CD4-positive, alpha-beta T cell treated with Interleukin-2 at 100 ng/mL for 4 hours (primary cell): ENCODE measurements at regions not wholly inside any gene's neighbourhood (a gene's known extent, or its start where the extent isn't known, plus 50 kb on each side); places are given as distances from the start of the nearest gene placed in this dataset.
"Not testable (repeated sequence)": the region's sequence is repeated elsewhere in the genome, so short reads cannot be mapped to it uniquely, and the experiment has no call there.

Experiments
- DNase-seq: peaks from one replicate; pipeline ENCODE4 v3.0.0-alpha.2; 2020; ENCODE audit warnings: low spot score

DNA sequence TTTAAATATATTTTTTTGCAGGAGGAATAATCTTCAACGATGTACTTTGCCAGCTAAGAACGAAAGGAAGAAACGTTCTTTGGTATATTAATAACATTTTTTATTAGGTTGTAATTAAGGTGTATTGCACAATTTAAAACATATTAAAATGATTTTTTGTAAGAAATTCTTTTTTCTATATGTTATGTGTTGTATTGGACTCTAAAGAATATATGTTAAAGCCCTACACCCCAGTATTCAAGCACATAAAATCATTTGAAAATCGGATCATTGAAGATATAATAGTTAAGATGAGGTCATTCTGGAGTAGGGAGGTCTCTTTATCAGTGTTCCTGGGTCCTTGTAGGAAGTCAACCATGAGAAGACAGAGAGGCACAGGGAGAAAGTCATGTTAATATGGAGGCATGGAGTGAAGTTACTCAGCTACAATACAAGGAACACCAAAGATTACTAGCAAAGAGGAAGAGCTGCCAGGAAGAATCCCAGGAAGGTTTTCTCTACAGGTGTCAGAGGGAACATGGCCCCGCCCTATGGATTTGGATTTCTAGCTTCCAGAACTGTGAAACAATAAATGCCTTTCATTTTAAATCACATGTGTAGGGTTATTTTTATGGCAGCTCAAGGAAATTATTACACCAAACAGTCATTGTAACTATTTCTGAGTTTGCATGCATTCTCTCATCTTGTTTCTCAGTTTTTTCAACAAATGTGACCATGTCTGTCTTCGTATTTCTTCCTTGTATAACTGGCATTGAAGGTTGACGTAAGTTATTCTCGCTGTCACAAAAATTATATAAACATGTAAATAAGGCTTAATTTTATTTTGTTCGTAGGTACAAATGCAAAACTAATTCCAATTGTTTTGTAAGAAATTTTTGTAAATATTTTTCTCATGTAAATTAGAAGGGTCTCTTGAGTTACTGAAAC lies 75.4 kb upstream of the VPREB1 start:
- no peak for DNase-seq

DNA sequence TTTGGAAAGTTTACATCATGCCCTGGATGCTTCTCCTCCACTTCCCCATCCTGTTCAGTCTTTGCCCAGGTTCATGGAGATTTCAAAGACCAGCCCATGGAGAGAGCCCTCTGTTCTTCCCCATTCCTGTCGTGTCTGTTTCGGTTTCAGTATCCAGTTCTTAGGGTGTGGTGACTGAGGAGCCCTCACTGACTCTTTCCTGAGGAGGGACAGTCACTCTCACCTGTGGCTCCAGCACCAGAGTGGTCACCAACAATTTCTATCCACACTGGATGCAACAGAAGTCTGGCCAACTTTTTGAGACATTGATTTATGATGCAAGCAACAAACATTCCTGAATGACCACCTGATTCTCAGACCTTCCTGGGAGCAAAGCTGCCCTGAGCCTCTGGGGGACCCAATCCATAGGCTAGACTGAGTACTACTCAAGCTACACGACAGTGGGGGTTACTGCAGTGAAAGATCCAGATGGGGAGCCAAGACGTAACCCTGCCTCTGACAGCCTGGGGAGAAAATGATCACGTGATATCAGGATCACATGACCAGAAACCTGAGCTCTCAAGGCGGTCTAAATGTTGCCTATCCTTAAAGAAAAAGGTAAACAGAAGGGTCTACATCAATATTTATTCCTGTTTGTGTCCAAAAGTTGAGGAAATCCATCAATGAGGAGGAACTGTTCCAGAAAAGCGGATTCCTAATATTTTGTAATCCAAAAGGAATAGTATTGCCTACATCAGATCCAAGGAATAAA lies 76.2 kb upstream of the VPREB1 start:
- peak; percentile 28 for DNase-seq

DNA sequence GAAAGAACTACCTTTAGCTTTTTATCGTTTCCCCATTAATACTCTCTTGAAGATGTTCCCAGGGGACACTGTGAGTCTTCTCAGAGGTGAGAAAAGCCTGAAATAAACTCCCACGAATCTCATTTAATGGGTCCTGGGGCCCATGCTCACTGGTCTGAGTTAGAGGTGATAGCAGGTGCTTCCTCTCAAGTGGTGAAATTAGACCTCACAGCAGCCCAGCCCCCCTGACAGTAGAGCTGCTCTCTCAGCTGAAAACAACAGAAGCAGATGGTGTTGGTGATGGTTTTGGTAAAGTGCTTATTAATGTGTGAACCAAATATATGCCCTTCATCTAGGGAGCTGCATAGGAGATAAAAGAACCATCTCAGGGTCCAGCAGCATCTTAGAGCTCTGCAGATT lies 76.8 kb upstream of the VPREB1 start:
- DNase-seq: no peak

DNA sequence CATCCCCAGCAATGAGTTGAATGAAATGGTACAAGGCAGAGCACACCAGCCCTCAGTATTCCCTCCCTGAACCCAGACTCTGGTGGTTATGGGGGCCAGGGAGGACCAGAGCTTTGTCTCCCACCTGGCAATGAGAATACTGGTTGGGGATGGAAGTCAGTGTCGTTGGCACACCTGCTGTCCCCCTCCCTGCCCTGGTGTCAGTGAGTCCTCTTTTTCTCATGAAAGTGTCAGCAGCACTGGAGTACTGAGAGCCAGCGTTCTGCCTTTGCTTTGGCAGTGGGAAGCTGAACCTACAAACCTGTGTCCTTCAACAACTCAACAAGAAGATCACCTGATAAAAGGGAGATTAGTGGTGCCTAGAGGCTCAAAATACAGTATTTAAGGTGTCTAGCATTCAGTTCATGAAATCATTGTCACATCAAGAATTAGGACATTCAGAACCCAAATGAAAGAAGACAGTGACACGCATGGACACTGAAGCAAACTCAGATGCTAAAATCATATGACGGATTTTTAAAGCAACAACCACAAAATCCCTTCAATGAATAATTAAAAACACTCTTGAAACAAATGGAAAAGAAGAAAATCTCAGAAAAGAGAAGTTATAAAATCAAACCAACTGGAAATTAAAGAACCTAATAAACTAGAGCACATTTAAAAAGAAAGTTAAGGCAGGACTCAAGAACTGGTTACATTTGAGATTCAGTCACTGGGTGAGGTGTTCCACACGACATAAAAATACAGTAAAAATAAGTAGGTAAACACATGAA lies 77.5 kb upstream of the VPREB1 start:
- no peak for DNase-seq

DNA sequence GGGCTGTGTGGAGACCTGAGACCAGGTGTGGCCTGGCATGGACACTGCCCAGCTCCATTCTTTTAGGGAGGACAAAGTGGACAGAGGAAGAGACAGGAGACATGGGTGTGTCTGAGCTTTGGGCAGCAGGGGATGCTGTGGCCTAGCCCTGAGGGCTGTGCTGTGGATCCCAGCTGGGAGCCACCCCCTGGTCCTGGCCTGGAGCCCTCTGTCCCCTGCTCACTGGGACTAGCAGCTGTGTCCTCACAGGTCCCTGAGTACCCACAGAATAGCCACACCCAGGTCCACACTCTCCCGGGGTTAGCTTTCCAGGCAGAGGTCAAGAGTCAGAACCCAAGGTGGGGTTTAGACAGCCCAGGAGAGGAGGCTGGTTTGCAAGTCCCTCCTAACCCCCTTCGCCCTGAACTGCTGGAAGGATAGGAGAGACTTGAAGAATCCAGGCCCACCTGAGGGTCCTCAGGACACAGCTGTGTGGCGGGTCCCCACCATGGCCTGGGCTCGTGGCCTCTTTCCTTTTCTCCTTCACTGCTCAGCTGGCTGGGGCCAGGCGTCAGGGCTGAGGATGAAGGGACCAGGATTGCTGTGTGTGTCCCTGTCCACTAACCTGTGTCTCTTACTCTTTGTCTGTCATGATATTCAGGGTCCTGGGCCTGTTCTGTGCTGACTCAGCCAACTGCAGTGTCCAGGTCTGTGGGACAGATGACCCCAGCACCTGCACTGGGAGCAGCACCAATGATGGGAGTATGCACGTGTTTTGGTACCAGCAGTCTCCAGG lies 78.5 kb upstream of the VPREB1 start:
- no peak for DNase-seq

DNA sequence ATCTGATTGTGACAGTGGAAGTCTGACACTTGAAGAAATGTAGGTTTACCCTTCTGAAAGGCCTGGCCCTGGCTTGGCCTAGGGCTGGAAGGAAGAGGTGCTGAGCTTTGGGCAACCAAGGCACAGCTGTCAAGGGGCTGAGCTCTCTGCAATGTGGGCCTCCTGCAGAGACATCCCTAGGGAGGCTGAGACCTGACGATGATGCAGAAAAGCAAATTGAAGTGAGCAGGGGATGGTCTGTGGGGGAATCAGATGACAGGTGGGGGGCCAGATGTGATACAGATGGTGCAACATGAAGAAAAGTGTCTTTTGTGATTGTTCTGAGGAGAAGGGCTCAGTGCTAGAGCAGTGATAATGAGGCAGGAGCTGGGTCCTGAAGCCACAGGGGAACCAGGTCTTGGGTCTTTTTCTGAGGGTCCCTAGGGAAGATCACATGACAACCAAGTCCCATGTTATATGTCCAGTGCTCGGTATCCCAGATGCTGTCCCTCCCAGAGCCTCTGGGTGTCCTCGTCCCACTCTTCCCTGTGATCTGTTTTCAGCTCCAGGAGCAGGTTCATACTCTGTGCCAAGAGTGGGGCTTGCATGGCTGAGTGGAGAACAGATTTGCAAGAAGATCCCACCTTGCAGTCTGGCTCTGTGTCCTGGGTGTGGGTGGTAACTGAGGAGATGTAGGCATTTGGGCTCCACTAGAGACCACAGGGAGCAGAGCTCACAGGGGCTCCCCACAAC lies 79.9 kb upstream of the VPREB1 start:
- no peak for DNase-seq

DNA sequence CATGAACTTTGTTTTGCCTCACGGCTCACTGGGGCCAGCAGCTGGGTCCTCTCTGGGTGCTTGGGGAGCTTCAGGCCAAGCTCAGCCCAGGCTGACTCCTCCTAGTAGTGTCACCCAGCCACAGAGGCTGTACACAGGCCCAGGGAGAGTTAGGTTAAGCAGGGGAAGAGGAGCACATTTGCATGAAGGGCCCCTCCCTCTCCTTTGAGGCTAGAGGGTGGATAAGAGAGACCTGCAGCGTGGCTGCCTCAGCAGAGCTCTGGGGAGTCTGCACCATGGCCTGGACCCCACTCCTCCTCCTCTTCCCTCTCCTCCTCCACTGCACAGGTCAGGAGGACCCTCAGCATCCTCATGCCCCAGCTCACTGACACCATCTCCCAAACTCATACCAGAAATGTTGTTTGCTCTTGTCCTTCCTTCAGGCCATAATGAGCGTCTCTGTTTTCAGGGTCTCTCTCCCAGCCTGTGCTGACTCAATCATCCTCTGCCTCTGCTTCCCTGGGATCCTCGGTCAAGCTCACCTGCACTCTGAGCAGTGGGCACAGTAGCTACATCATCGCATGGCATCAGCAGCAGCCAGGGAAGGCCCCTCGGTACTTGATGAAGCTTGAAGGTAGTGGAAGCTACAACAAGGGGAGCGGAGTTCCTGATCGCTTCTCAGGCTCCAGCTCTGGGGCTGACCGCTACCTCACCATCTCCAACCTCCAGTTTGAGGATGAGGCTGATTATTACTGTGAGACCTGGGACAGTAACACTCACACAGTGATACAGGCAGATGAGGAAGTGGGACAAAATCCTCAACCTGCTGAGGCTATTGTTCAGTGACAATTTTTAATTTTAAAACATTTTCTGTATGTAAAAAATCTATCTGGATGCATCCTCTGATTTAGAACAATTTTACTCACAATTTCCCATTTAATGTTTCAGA lies 82.4 kb upstream of the VPREB1 start:
- DNase-seq: no peak

DNA sequence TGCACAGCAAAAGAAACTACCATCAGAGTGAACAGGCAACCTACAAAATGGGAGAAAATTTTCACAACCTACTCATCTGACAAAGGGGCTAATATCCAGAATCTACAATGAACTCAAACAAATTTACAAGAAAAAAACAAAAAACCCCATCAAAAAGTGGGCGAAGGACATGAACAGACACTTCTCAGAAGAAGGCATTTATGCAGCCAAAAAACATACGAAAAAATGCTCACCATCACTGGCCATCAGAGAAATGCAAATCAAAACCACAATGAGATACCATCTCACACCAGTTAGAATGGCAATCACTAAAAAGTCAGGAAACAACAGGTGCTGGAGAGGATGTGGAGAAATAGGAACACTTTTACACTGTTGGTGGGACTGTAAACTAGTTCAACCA lies 83.8 kb upstream of the VPREB1 start:
- not testable (repeated sequence) for DNase-seq

DNA sequence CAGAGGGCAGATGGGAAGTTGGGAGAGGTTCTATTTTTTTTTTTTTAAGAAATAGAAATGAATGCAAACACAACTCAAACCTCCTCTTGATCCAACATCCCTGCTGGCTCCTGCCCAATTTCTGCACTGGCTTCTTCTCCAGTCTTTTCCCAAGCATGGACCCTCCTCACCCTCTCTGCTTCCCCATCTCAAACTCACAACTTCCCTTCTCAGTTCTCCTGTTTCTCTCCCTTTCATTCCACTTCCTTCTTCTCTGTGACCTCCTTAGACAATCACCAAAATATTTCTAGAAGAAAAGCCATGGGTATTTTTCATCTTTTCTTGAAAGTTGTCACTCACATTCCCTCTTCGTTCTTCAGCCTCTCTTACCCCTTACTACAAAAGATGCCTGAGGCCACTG lies 85.2 kb upstream of the VPREB1 start:
- no peak for DNase-seq

DNA sequence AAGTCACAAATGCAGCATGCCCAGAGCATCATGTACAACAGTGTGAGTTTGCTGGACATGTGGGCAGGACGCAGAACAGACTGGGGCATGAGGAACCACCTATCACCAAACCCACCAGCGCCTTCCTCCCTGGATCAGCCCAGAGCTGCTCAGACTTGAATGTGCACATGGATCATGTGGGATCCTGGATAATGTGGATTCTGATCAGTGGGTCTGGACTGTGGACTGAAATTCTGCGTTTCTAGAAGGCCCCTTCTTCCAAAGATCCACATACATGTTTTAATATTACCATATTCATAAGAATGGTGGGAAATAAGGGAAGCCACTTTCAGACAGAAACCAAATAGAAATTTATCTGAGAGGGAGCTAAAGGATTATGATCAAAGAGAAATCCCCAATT lies 85.6 kb upstream of the VPREB1 start:
- DNase-seq: no peak

DNA sequence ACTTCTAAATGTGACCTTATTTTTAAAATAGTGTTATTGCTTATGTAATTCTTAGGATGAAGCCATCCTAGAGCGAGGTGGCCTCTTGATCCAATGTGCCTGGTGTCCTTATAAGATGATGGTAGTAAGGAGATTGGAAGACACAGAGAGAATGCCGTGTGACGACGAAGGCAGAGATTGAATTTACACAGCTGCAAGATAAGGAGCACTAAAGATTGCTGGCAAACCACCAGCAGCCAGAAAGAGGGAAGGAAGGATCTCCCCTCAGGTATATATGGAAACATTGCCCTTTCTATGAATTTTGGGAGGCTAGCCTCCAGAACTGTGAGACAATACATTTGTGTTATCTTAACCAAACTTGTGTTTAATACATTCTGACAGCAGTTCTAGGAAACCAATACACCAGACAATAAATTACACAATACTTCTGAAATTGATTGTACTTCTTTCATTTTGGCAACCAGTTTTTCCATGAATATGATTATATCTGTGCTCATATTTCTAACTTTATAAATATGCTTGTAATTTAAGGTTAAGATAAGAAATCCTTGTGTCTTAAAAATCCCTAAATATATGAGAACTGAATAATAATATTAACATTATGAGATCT lies 86.3 kb upstream of the VPREB1 start:
- DNase-seq: no peak

DNA sequence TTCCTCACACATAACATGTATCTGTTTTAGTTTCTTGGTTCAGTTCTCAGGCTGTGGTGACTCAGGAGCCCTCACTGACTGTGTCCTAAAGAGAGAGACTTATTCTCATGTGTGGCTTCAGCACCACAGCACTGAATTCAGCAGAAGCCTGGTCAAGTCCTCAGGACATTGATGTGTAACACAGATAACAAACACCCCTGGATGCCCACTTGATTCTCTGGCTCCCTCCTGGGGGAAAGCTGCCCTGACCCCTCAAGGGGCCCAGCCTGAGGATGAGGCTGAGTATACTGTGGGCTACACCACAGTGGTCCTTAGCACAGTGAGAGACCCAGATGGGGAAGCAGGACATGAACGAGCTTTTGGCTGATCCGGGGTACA lies 87.2 kb upstream of the VPREB1 start:
- DNase-seq: no peak

DNA sequence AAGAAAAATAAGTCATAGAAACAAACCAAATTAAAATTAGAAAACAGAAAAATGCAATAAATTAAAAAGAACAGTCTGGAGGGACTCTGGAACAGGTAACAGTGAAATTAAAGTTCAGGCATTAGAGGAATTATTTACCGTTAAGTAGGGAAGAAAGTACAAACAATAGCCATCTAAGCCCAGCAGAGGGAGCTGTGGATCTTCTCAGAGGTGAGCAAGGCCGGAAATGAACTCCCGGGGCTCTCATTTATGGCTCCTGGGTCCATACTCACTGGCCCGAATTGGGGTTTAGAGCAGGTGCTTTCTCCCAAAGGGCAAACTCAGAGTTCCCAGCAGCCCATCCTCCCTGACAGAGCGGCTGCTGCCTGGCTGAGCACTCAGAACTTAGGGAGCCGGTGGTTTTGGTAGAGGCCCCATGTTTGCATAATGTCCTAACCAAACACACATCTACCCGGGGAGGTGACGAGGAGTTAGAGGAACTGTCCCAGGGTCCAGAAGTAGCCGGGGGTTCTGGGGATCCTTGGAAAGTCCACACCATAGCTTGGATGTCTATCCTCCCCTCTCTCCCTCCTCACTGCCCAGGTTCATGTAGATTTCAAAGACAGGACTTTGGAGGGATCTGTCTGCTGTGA lies 87.8 kb upstream of the VPREB1 start:
- DNase-seq: peak; percentile 67

DNA sequence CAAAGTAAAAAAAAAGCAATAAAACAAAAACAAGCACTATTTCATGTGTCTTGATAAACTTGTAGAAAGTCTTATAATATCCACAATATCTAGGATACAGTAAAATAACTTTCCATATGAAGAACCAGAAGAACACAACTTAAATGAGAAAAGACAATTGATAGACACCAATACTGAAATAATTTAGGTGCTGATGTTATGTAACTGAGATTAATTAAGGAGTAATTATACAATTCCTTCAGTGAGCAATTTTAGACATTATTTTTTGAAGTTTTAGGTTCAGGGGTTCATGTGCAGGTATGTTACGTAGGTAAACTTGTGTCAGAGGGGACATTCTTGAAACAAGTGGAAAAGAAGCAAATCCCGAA lies 88.3 kb upstream of the VPREB1 start:
- DNase-seq: no peak

DNA sequence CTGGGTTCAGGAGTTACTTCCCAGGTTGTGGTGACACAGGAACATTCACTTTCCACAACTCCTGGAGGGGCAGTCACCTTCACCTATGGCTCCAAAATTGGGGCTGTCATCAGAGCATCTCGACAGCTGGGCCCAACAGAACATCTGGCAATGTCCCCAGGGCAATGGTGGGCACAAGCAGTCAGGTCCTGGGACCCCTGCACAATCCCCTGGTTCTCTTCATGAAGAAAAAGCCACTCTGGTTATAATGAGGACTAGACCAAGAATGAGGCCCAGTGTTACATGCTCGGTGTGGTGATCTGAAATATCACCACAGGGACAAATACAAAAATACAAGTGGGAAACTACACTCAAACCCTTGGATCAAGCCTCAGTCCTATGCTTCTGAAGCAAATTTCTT lies 89.0 kb upstream of the VPREB1 start:
- DNase-seq: no peak

DNA sequence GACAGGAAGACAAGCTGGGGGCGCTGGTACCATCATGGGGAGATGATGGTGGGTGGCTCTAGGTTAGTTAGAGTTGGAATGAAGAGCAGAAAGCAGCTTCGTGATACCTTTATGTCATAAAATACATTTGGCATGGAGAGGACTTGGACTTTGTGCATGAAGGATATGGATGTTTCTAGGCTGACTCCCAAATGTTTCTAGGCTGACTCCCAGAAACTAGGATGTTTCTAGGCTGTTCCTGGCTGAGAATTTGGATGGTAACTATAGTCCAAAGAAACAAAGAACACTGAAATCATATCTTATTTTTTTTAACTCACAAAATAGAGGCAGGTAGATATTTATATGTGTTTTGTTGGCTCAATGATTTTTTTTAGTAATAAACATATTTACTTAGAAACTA lies 89.4 kb upstream of the VPREB1 start:
- DNase-seq: no peak

DNA sequence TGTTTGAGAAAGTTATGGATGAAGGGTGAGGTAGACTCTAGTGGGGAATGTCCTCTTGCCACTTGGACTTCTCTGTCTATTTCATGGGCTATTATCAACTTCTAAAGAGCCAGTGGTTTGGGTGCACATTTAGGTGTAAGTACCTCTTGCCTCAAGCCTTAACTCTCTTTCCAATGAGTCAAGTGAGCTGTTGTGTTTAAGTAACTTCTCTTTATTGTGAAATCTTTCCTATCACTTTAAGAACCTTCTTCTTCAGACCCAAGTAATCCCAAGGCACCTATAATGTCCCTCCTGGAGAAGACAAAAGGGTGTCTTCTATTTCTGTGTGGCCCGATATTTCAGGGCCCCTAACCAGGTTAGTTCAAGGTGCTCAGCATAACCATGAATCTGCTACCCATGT lies 90.5 kb upstream of the VPREB1 start:
- no peak for DNase-seq

DNA sequence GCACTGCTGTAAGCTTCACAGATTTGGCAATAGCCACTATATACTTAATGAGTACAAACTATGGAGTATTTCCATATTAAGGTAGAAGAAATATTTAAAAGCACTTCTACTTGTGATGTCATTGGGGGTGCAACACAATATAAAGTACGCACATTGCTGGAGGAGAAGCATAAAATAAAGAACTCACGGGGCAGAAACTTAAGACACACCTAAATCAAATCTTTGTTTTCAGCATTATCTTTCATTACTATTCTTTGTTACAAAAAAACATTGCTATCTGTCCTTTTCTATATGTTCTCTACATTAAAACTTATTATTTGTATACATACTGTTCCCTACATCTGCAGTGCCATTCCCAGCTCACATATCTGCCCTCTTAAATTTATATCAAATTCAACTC lies 93.3 kb upstream of the VPREB1 start:
- no peak for DNase-seq

DNA sequence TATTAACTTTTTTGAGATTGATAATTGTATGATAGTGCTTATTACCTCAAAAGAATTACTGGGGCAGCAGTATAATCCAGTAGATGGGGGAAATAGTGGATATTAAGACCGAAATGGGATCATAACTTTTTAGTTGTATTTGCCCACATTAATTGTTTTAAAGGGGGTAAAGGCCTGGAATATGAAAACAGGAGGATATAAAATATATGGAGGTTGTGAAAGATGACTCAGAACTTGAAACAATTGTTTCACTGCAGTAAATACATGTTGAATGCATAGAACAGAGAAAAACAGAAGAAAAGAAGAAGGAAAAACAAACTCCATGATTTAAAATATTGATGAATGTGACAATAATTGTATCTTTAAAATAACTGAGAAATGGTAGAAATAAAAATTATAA lies 94.1 kb upstream of the VPREB1 start:
- no peak for DNase-seq
